PC-9 (cell line): ENCODE measurements at regions not wholly inside any gene's neighbourhood (a gene's known extent, or its start where the extent isn't known, plus 50 kb on each side); places are given as distances from the start of the nearest gene placed in this dataset.

Experiments used
- BruUV-seq: library from RNA; stranded (reverse); fragments of 400-500 nt; replicated peaks from 2 replicates; lab custom pipeline; 2021; lab: Mats Ljungman, UMichigan
- CTCF ChIA-PET: fragments of 300-600 bp; sonication (Branson Sonifier 250); formaldehyde crosslinking; loops from one replicate; lab custom pipeline; 2022; ENCODE audit warnings: antibody characterized with exemption; lab: Charles Lee
- POLR2A ChIA-PET: fragments of 300-600 bp; sonication (Branson Sonifier 250); formaldehyde crosslinking; loops from one replicate; lab custom pipeline; 2022; ENCODE audit warnings: antibody characterized with exemption; ENCODE audit not compliant: unreplicated experiment; lab: Charles Lee
- DNase-seq, 2 experiments: peaks; one replicate each; pipeline versions ENCODE4 v3.0.0 to v3.0.0-alpha.2; 2015 to 2022; ENCODE audit warnings: mixed read lengths in 1 of 2
- H2AFZ ChIP-seq: fragments of 200-600 bp; sonication (generic); 2 replicates; pipeline ENCODE4 v1.8.1; 2017; ENCODE audit warnings: antibody characterized with exemption
- H3F3A ChIP-seq: fragments of 200-600 bp; sonication (generic); 2 replicates; pipeline ENCODE4 v1.8.1; 2017; ENCODE audit warnings: antibody characterized with exemption, mild to moderate bottlenecking, low read depth; ENCODE audit not compliant: insufficient read depth
- H3K27ac ChIP-seq: fragments of 200-600 bp; sonication (generic); 2 replicates; pipeline ENCODE4 v1.6.1; 2016; ENCODE audit warnings: mixed run types
- H3K27me3 ChIP-seq: fragments of 200-600 bp; sonication (generic); 2 replicates; pipeline ENCODE4 v1.6.1; 2016; ENCODE audit warnings: low read depth, mixed run types; ENCODE audit not compliant: insufficient read depth
- H3K36me3 ChIP-seq: fragments of 200-600 bp; sonication (generic); 2 replicates; pipeline ENCODE4 v1.6.1; 2016; ENCODE audit warnings: low read depth, mixed run types
- H3K4me1 ChIP-seq: fragments of 200-600 bp; sonication (generic); replicated peaks from 2 replicates; pipeline ENCODE4 v1.6.1; 2016; ENCODE audit warnings: mixed run types; ENCODE audit not compliant: insufficient read depth
- H3K4me2 ChIP-seq: fragments of 200-600 bp; sonication (generic); 2 replicates; pipeline ENCODE4 v1.6.1; 2017; ENCODE audit warnings: mixed run types
- H3K4me3 ChIP-seq: fragments of 200-600 bp; sonication (generic); 2 replicates; pipeline ENCODE4 v1.6.1; 2016; ENCODE audit warnings: mixed run types
- H3K79me2 ChIP-seq: fragments of 200-600 bp; sonication (generic); 2 replicates; pipeline ENCODE4 v1.6.1; 2017; ENCODE audit warnings: low read depth, mixed run types
- H3K9me2 ChIP-seq: fragments of 200-600 bp; sonication (generic); 2 replicates; pipeline ENCODE4 v1.8.1; 2017; ENCODE audit warnings: mild to moderate bottlenecking; ENCODE audit not compliant: insufficient read depth
- H3K9me3 ChIP-seq: fragments of 200-600 bp; sonication (generic); 2 replicates; pipeline ENCODE4 v1.8.1; 2016; ENCODE audit warnings: low read depth; ENCODE audit not compliant: insufficient read depth
- H4K20me1 ChIP-seq: fragments of 200-600 bp; sonication (generic); 2 replicates; pipeline ENCODE4 v1.8.1; 2017; ENCODE audit not compliant: insufficient read depth
- EZH2 ChIP-seq: fragments of 200-600 bp; sonication (generic); IDR thresholded peaks from 2 replicates; pipeline ENCODE4 v1.8.0; 2017; ENCODE audit warnings: antibody characterized with exemption, low read depth
- intact Hi-C: fragments of 100-400 bp; cut with micrococcal nuclease; formaldehyde crosslinking; loops from one replicate; pipeline ENCODE4 v1.10.0; 2022; ENCODE audit not compliant: unreplicated experiment
- TF ChIP-seq, protein P1 (sequence below): fragments of 200-600 bp; sonication (generic); conservative IDR thresholded peaks from 2 replicates; pipeline ENCODE4 v1.6.1; 2017; ENCODE audit warnings: mixed run types, antibody characterized with exemption, mild to moderate bottlenecking, moderate library complexity

DNA sequence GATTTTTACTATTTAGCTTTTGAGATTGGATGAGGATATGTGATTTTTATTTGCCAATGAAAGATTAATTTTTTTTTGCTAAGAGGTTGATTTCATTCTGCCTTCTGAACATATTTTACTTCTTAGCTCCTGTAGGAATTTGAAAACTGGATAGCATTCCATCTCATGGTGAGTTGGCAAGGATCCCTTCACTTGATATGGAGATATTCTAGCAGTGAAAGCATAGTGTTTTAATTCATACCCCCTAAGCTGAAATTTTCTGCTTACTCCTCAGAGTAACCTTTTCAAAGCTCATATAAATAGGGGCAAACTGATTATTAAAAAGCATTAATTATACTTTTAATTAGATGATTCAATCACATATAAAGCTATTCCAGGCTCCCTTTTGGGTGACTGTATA is 61.0 kb upstream of the KCNJ3 start:
- intact Hi-C loops, result no loop called here
- no peak for DNase-seq
- no peak overlapping the region for H3K4me2 ChIP-seq
- no peak for TF ChIP-seq EZH2
- TF ChIP-seq, protein P1, sequence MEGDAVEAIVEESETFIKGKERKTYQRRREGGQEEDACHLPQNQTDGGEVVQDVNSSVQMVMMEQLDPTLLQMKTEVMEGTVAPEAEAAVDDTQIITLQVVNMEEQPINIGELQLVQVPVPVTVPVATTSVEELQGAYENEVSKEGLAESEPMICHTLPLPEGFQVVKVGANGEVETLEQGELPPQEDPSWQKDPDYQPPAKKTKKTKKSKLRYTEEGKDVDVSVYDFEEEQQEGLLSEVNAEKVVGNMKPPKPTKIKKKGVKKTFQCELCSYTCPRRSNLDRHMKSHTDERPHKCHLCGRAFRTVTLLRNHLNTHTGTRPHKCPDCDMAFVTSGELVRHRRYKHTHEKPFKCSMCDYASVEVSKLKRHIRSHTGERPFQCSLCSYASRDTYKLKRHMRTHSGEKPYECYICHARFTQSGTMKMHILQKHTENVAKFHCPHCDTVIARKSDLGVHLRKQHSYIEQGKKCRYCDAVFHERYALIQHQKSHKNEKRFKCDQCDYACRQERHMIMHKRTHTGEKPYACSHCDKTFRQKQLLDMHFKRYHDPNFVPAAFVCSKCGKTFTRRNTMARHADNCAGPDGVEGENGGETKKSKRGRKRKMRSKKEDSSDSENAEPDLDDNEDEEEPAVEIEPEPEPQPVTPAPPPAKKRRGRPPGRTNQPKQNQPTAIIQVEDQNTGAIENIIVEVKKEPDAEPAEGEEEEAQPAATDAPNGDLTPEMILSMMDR, result no peak
- H3F3A ChIP-seq, result no peaks in the 10 kb centered on the region
- no TSS peak for BruUV-seq
- POLR2A ChIA-PET, result no interaction called here
- H3K27me3 ChIP-seq, result no peaks in the 10 kb centered on the region
- H3K27ac ChIP-seq, result no peak overlapping the region
- no peak overlapping the region for H3K4me3 ChIP-seq
- CTCF ChIA-PET, result no interaction called here
- no peak overlapping the region for H2AFZ ChIP-seq
- no peaks in the 10 kb centered on the region for H4K20me1 ChIP-seq
- H3K36me3 ChIP-seq, result no peaks in the 10 kb centered on the region
- H3K4me1 ChIP-seq, result no peaks in the 10 kb centered on the region
- H3K79me2 ChIP-seq, result no peaks in the 10 kb centered on the region
- no peaks in the 10 kb centered on the region for H3K9me3 ChIP-seq
- H3K9me2 ChIP-seq, result no peaks in the 10 kb centered on the region

DNA sequence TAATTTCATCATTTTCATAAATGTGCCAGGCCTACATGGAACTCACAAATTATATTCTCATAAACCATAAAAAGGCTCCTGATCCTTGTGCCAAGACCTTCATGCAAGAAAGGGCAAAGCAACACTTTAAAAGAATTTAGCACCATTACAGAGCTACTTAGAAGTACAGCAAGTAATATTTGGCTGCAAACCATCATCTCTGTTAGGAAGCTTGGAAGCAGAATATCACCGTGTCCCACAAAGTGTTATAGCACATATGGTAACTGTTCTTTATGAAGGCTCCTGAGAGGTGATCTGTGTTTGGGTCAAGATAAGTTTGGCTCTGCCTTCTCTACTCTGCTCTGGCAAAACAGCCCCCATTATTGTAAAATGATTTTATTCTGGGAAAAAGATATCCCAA is 59.7 kb upstream of the KCNJ3 start:
- H3K27ac ChIP-seq, result no peak overlapping the region
- H3K4me2 ChIP-seq, result no peak overlapping the region
- CTCF ChIA-PET, result no interaction called here
- H3K9me2 ChIP-seq, result no peaks in the 10 kb centered on the region
- no peaks in the 10 kb centered on the region for H4K20me1 ChIP-seq
- H3K4me3 ChIP-seq, result no peak overlapping the region
- H3K79me2 ChIP-seq, result no peaks in the 10 kb centered on the region
- H3F3A ChIP-seq, result no peaks in the 10 kb centered on the region
- H3K27me3 ChIP-seq, result no peaks in the 10 kb centered on the region
- DNase-seq, result no peak
- intact Hi-C loops, result no loop called here
- H3K4me1 ChIP-seq, result no peaks in the 10 kb centered on the region
- POLR2A ChIA-PET, result no interaction called here
- H2AFZ ChIP-seq, result no peak overlapping the region
- TF ChIP-seq, protein P1, result no peak
- no peak for TF ChIP-seq EZH2
- BruUV-seq, result no TSS peak
- H3K36me3 ChIP-seq, result no peaks in the 10 kb centered on the region
- H3K9me3 ChIP-seq, result no peaks in the 10 kb centered on the region

DNA sequence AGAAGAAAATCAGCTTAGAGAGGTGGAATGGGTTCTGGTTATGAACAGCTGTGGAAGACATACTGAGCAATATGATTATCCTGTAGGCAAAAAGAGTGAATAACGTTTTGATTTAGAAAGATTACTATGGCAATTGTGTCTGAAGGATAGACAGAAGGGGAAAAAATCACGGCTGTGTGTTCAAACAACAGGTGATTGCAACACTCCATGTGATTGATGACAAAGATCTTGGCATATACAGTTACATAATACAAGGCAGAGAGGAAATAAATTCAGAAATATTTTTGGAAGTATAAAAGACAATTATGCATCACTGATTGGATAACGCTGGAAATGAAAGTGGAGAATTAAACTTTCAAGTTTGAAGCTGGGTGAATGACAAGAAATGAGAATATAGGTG is 58.5 kb upstream of the KCNJ3 start:
- Histone ChIP-seq H3K27me3 (no peaks in the 10 kb centered on the region), H3K9me3 (no peaks in the 10 kb centered on the region), H3K4me1 (no peaks in the 10 kb centered on the region), H3K79me2 (no peaks in the 10 kb centered on the region), H3K4me3 (no peak overlapping the region), H3K4me2 (no peak overlapping the region), H3K27ac (no peak overlapping the region), H3F3A (no peaks in the 10 kb centered on the region), H2AFZ (no peak overlapping the region), H4K20me1 (no peaks in the 10 kb centered on the region), H3K9me2 (no peaks in the 10 kb centered on the region), H3K36me3 (no peaks in the 10 kb centered on the region)
- no TSS peak for BruUV-seq
- TF ChIP-seq EZH2, result no peak
- TF ChIP-seq, protein P1, result no peak
- DNase-seq, result no peak
- intact Hi-C loops, result no loop called here
- ChIA-PET POLR2A (no interaction called here), CTCF (no interaction called here)
